Heart left ventricle (tissue), 16 donors: ENCODE measurements at regions not wholly inside any gene's neighbourhood (a gene's known extent, or its start where the extent isn't known, plus 50 kb on each side); places are given as distances from the start of the nearest gene placed in this dataset.

Experiments used
- ATAC-seq, 4 donors: fragments of 200-7000 bp; cut with Tn5 transposase; one replicate each; pipeline ENCODE4 v1.9.1; 2020 to 2022; ENCODE audit warnings: moderate library complexity in 4 of 4, mild to moderate bottlenecking in 3 of 4, moderate number of reproducible peaks in 1 of 4
- DNase-seq, 5 donors: peaks; one replicate each; pipeline ENCODE4 v3.0.0-alpha.2; 2020
- H3K27ac ChIP-seq, 12 donors: fragments of 200-600 bp; sonication (generic) in 4 of 12; one replicate each; pipeline versions ENCODE4 v1.5.0 to v1.8.0; 2016 to 2022; ENCODE audit warnings: mild to moderate bottlenecking in 2 of 12
- H3K27me3 ChIP-seq, 9 donors: fragments of 200-600 bp; sonication (generic) in 2 of 9; one replicate each; pipeline versions ENCODE4 v1.5.1 to v1.8.0; 2016 to 2022; ENCODE audit warnings: mild to moderate bottlenecking in 3 of 9
- H3K36me3 ChIP-seq, 9 donors: fragments of 200-600 bp; sonication (generic) in 2 of 9; one replicate each; pipeline versions ENCODE4 v1.5.0 to v1.8.0; 2018 to 2022; ENCODE audit warnings: mild to moderate bottlenecking in 2 of 9
- H3K4me1 ChIP-seq, 12 donors: fragments of 200-600 bp; sonication (generic) in 4 of 12; one replicate each; pipeline versions ENCODE4 v1.5.0 to v1.8.0; 2016 to 2022; ENCODE audit warnings: mild to moderate bottlenecking in 3 of 12
- H3K4me3 ChIP-seq, 12 donors: fragments of 200-600 bp; sonication (generic) in 4 of 12; one replicate each; pipeline versions ENCODE4 v1.5.0 to v1.8.0; 2017 to 2022; ENCODE audit warnings: mild to moderate bottlenecking in 9 of 12, moderate library complexity in 4 of 12
- H3K9me3 ChIP-seq, 12 donors: fragments of 200-600 bp; sonication (generic) in 4 of 12; one replicate each; pipeline versions ENCODE4 v1.5.0 to v1.8.0; 2016 to 2022; ENCODE audit warnings: mild to moderate bottlenecking in 1 of 12
- CTCF ChIP-seq, 12 donors: fragments of 200-600 bp; sonication (generic) in 4 of 12; IDR thresholded peaks; one replicate each; pipeline versions ENCODE4 v1.5.0 to v1.8.0; 2018 to 2022; ENCODE audit warnings: antibody characterized with exemption in 12 of 12, mild to moderate bottlenecking in 5 of 12
- POLR2A ChIP-seq, 2 donors: fragments of 450-650 bp; IDR thresholded peaks; one replicate each; pipeline ENCODE4 v1.6.1; 2017; ENCODE audit warnings: antibody characterized with exemption in 2 of 2, mild to moderate bottlenecking in 2 of 2, moderate library complexity in 2 of 2
- WGBS, 4 donors: extraction: QIAGEN DNeasy Blood & Tissue Kit in 2 of 4; methylation state at CpG; one replicate each; pipeline versions ENCODE4 v1.1.5 to v1.1.7; 2013 to 2018; 5-methylcytosine and 5-hydroxymethylcytosine counted together
- intact Hi-C, 10 donors: fragments of 100-400 bp; cut with DNase I; formaldehyde crosslinking; loops; one replicate each; pipeline versions ENCODE4 v1.11.1 to v1.14.2; 2022
- donor health status: ischemic (EF 13 %, LVEDD 7.1; RV severe dilation, severe dysfunction).
- donor health status: healthy with polysubstance abuse.
- donor health status: DM: no; HTN: yes; CAD: no.
- donor health status: DM: no; HTN: no; CAD: no.
- donor health status: ischemic (EF 25% LVEDD 6.9; RV normal size, moderate dysfunction).
- donor health status: ischemic (EF 25% LVEDD 5.7; RV mildly dilated, moderate dysfunction).
- donor health status: healthy.
- donor health status: DM: yes; HTN: yes; CAD: no.
- donor health status: ischemic (EF 35%, LVEDD 5.7; RV mildly dilated, moderate dysfunction).
- donor health status: nonischemic (EF 11% LVEDD 7.7; RV severe dilation, severe dysfunction).
- donor health status: DM: yes; HTN: yes; CAD: no.
- donor health status: PGD.
- donor health status: ischemic (EF 29% LVEDD 5.4; RV normal size, mild dysfunction).
- donor health status: nonischemic (EF 23%, LVEDD 6.1; RV moderate dilation, normal function).

DNA sequence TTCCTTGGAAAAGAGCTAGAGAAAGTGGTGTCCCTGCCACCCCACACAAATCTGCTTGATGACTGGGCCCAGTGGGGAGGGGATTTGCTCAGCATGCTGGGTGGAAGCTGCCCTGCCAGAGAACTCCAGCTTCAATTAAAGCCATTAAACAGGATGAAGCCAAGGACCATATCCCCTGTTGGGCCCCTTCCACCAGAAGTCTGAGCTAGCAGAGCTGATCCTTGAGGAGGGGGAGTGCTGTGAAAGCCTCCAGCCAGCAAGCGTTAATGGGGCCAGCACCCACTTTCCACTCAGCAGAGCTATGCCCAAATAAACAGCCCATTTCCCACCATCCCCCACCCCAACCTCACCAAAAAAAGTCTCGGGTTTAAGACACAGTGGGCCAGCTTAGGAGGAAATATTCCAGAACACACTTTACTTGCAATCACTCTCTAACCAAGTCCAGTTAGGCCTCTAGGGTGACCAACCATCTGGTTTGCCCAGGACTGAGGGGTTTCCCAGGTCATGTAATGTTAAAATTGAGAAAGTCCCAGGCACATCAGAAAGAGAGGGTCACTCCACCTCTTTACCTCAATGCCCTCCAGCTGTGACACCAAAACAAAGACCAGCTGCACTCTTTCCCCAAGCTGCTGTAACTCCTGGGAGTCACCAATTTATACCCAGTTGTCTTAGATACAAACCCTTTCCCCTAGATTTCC lies 132.3 kb downstream of the FOXI3 start:
- Histone ChIP-seq H3K27me3 (peaks cover 0 to 6% (median 0%) of the 10 kb centered on the region in 9 donors), H3K36me3 (no peaks in the 10 kb centered on the region), H3K4me1 (no peaks in the 10 kb centered on the region), H3K4me3 (no peak overlapping the region), H3K9me3 (peaks cover 0 to 14% (median 0%) of the 10 kb centered on the region in 12 donors), H3K27ac (no peak overlapping the region)
- intact Hi-C loops = no loop called here
- TF ChIP-seq POLR2A (IDR thresholded peaks at IDR 0.05) (no peak), CTCF (IDR thresholded peaks at IDR 0.05) (no peak)
- ATAC-seq = no peak
- WGBS, 4 donors = 58 to 91% (median 67%) methylated on average over 2 of the region's 2 CpGs
- DNase-seq = no peak

DNA sequence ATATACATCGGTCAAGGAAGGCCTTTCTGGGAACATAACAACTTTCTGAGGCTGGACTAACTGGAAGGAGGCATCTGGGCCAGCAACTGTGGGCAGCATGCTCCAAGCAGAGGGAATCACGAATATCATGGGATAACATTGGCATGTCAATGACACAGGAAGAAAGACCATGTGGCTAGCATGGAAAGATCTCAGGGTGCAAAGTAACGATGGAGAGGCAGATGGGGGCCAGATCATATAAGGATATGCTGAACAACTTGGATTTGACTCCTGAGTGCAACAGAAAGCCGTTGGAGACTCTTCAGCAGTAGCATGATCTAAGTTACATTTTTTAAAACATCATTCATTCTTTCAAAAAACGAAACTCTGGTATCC lies 133.6 kb downstream of the FOXI3 start:
- H3K9me3 ChIP-seq = peaks cover 0 to 19% (median 0%) of the 10 kb centered on the region in 12 donors
- TF ChIP-seq POLR2A (IDR thresholded peaks at IDR 0.05) = no peak
- no peak for DNase-seq
- intact Hi-C loops = no loop called here
- no peaks in the 10 kb centered on the region for H3K4me1 ChIP-seq
- 63 to 78% (median 70%) methylated on average over 5 of the region's 5 CpGs for WGBS, 4 donors
- no peaks in the 10 kb centered on the region for H3K36me3 ChIP-seq
- H3K27me3 ChIP-seq = peaks cover 0 to 6% (median 0%) of the 10 kb centered on the region in 9 donors
- no peak overlapping the region for H3K27ac ChIP-seq
- no peak overlapping the region for H3K4me3 ChIP-seq
- no peak for ATAC-seq

DNA sequence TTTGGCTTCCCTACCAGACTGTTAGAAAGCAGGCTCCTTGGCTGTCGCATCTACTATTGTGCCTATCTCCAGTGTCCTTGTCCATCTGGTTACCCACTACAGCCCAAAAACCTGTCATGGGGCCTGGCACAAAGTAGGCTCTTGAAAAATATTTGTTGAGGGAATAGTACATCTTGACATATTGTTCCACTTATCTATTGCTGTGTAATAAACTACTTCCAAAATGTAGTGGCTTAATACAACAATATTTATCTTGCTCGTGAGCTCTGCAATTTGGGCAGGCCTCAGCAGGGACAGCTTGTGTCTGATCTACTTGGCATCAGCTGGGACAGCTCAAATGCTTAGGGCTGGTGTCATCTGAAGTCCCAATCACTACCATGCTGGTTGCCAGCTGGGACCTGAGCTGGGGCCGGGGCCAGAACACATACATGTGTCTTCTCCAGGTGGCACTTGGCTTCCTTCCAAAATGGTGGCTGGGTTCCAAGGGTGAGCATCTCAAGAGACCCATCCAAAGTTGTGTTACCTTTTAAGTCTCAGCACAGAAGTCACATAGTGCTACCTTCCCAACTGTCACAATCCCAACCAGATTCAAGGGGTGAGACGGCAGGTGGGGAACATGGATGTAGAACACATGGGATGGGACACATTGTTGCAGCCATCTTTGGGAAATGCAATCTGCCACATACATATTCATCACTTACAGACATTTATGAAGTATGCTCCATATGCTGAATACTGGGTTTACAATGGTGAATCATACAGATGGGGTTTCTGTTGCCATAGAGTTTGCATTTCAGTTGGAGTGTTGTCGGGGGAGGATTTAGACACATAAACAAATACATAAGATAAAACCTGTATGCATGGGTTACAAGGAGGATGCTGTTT lies 134.2 kb downstream of the FOXI3 start:
- Histone ChIP-seq H3K36me3 (no peaks in the 10 kb centered on the region), H3K4me1 (no peaks in the 10 kb centered on the region), H3K27me3 (peaks cover 0 to 6% (median 0%) of the 10 kb centered on the region in 9 donors), H3K9me3 (peaks cover 0 to 19% (median 0%) of the 10 kb centered on the region in 12 donors), H3K27ac (no peak overlapping the region), H3K4me3 (no peak overlapping the region)
- 75 to 91% (median 87%) methylated on average over 5 of the region's 5 CpGs for WGBS, 4 donors
- intact Hi-C loops = no loop called here
- TF ChIP-seq CTCF (IDR thresholded peaks at IDR 0.05) (no peak), POLR2A (IDR thresholded peaks at IDR 0.05) (no peak)
- ATAC-seq = no peak
- no peak for DNase-seq

GRCh38 chr2:88310787-88311186 lies 140.6 kb downstream of the THNSL2 start:
- WGBS, 4 donors = 81 to 91% (median 83%) methylated on average over 1 of the region's 1 CpG
- H3K27me3 ChIP-seq = no peaks in the 10 kb centered on the region
- H3K27ac ChIP-seq = no peak overlapping the region
- DNase-seq (no peak), ATAC-seq (no peak)
- H3K9me3 ChIP-seq = peaks cover 0 to 20% (median 0%) of the 10 kb centered on the region in 12 donors
- no peaks in the 10 kb centered on the region for H3K4me1 ChIP-seq
- H3K4me3 ChIP-seq = no peak overlapping the region
- TF ChIP-seq POLR2A (IDR thresholded peaks at IDR 0.05) (no peak), CTCF (IDR thresholded peaks at IDR 0.05) (no peak)
- intact Hi-C loops = no loop called here
- H3K36me3 ChIP-seq = no peaks in the 10 kb centered on the region
